GM12878 (cell line): ENCODE measurements at regions not wholly inside any gene's neighbourhood (a gene's known extent, or its start where the extent isn't known, plus 50 kb on each side); places are given as distances from the start of the nearest gene placed in this dataset.

ENCODE experiments used
- ATAC-seq: fragments of 200-7000 bp; cut with Tn5 transposase; 3 replicates; pipeline ENCODE4 v1.9.1; 2020; ENCODE audit warnings: mild to moderate bottlenecking, moderate library complexity
- BruUV-seq: library from RNA; stranded (reverse); fragments of 400-500 nt; replicated peaks from 2 replicates; lab custom pipeline; 2021; lab: Mats Ljungman, UMichigan
- CTCF ChIA-PET: fragments of 300-600 bp; sonication (Branson Sonifier 250); formaldehyde crosslinking; extraction: SDS; loops from one replicate; lab custom pipeline; 2021; ENCODE audit warnings: inconsistent platforms; lab: Yijun Ruan, JAX
- POLR2A ChIA-PET: fragments of 350-600 bp; formaldehyde crosslinking; extraction: SDS; loops from one replicate; lab custom pipeline; 2021; ENCODE audit warnings: inconsistent platforms; lab: Charles Lee
- RAD21 ChIA-PET: fragments of 300-600 bp; sonication (Branson Sonifier 250); formaldehyde crosslinking; loops from one replicate; lab custom pipeline; 2023; ENCODE audit warnings: antibody characterized with exemption; ENCODE audit not compliant: unreplicated experiment; lab: Charles Lee
- SMC1A ChIA-PET: fragments of 300-600 bp; sonication (Branson Sonifier 250); formaldehyde crosslinking; loops from one replicate; lab custom pipeline; 2023; ENCODE audit not compliant: unreplicated experiment, uncharacterized antibody; lab: Charles Lee
- DNase-seq: peaks from one replicate; pipeline ENCODE4 v3.0.0-alpha.2; 2011; ENCODE audit warnings: low read depth, low spot score
- FAIRE-seq: peaks from 3 replicates; lab custom pipeline; 2011; peaks lifted over from hg19 to GRCh38; lab: Jason Lieb, UNC
- H2AFZ ChIP-seq: 2 replicates; pipeline ENCODE4 v1.6.0; 2011; ENCODE audit warnings: low read depth, low read length, control low read depth; ENCODE audit not compliant: control insufficient read depth
- H3K27ac ChIP-seq: 2 replicates; pipeline ENCODE4 v1.5.1; 2011; ENCODE audit warnings: control low read depth; ENCODE audit not compliant: control insufficient read depth, insufficient read depth
- H3K27me3 ChIP-seq, 2 experiments: replicated peaks in 1 of 2; 2 replicates each; pipeline versions ENCODE4 v1.6.0 to v1.6.1; 2011; ENCODE audit warnings: low read length in 1 of 2; ENCODE audit not compliant: control insufficient read depth in 2 of 2, insufficient read depth in 2 of 2
- H3K36me3 ChIP-seq, 2 experiments: 2 replicates each; pipeline ENCODE4 v1.5.1; 2011; ENCODE audit warnings: low read length in 1 of 2; ENCODE audit not compliant: control insufficient read depth in 2 of 2, insufficient read depth in 2 of 2
- H3K4me1 ChIP-seq: 2 replicates; pipeline ENCODE4 v1.6.1; 2011; ENCODE audit warnings: mild to moderate bottlenecking, low read length, moderate library complexity, mixed read lengths; ENCODE audit not compliant: control insufficient read depth, insufficient read depth
- H3K4me2 ChIP-seq: 2 replicates; pipeline ENCODE4 v1.6.0; 2011; ENCODE audit warnings: control low read depth; ENCODE audit not compliant: control insufficient read depth, insufficient read depth
- H3K4me3 ChIP-seq: fragments of 200-600 bp; sonication (generic); 2 replicates; pipeline ENCODE4 v1.5.1; 2016
- H3K79me2 ChIP-seq: 2 replicates; pipeline ENCODE4 v1.6.0; 2011; ENCODE audit warnings: low read length; ENCODE audit not compliant: control insufficient read depth, insufficient read depth
- H3K9ac ChIP-seq: 2 replicates; pipeline ENCODE4 v1.8.0; 2011; ENCODE audit warnings: low read length, control low read depth, mixed read lengths; ENCODE audit not compliant: control insufficient read depth, insufficient read depth
- H3K9me3 ChIP-seq: replicated peaks from 3 replicates; pipeline ENCODE4 v1.5.1; 2011; ENCODE audit warnings: mild to moderate bottlenecking, low read length; ENCODE audit not compliant: control insufficient read depth, insufficient read depth
- H4K20me1 ChIP-seq: 2 replicates; pipeline ENCODE4 v1.6.0; 2011; ENCODE audit not compliant: control insufficient read depth, insufficient read depth
- HDAC2 ChIP-seq: fragments of 200-600 bp; sonication (generic); IDR thresholded peaks from 2 replicates; pipeline ENCODE4 v1.6.1; 2017
- HSF1 ChIP-seq: fragments of 150-350 bp; IDR thresholded peaks from 2 replicates; pipeline ENCODE4 v1.6.1; 2014; ENCODE audit warnings: mild to moderate bottlenecking, low read depth, low read length
- MYB ChIP-seq: fragments of 150-350 bp; IDR thresholded peaks from 2 replicates; pipeline ENCODE4 v1.6.1; 2014; ENCODE audit warnings: mild to moderate bottlenecking, low read depth, low read length, borderline replicate concordance
- ZBED1 ChIP-seq: IDR thresholded peaks from 2 replicates; pipeline ENCODE4 v1.6.1; 2016; ENCODE audit warnings: borderline replicate concordance
- ZBTB33 ChIP-seq: fragments of 450-650 bp; IDR thresholded peaks from 2 replicates; pipeline ENCODE4 v1.6.1; 2017; ENCODE audit warnings: mild to moderate bottlenecking
- ZBTB40 ChIP-seq: fragments of 450-650 bp; IDR thresholded peaks from 2 replicates; pipeline ENCODE4 v1.6.1; 2016; ENCODE audit warnings: mild to moderate bottlenecking, moderate library complexity, borderline replicate concordance
- WGBS: methylation state at CpG from one replicate; pipeline ENCODE4 v1.1.6; 2016; ENCODE audit warnings: low lambda C conversion rate; ENCODE audit not compliant: insufficient replicate concordance, insufficient coverage; ENCODE audit errors: missing lambda C conversion rate; 5-methylcytosine and 5-hydroxymethylcytosine counted together
- in situ Hi-C: fragments of 300-500 bp; cut with MboI; formaldehyde crosslinking; loops from 9 replicates; pipeline ENCODE4 v1.14.3; 2018; ENCODE audit warnings: mixed read lengths
- intact Hi-C: fragments of 100-400 bp; cut with micrococcal nuclease; formaldehyde crosslinking; loops from one replicate; pipeline ENCODE4 v1.14.2; 2022; ENCODE audit not compliant: unreplicated experiment

- 3% methylated on average over 4 of the region's 4 CpGs for WGBS
- H4K20me1 ChIP-seq = no peaks in the 10 kb centered on the region
- no peak for FAIRE-seq
- no peak overlapping the region for H3K4me3 ChIP-seq
- BruUV-seq = no TSS peak
- in situ Hi-C loops = no loop called here
- no peak for DNase-seq
- no peaks in the 10 kb centered on the region for H3K27me3 ChIP-seq
- H3K4me1 ChIP-seq = no peaks in the 10 kb centered on the region
- no peak overlapping the region for H3K4me2 ChIP-seq
- no peak for TF ChIP-seq MYB
- no peak for TF ChIP-seq HSF1
- no peak for TF ChIP-seq ZBED1
- no peak for TF ChIP-seq ZBTB40
- TF ChIP-seq ZBTB33 = no peak
- TF ChIP-seq HDAC2 = no peak
- no peak overlapping the region for H3K9ac ChIP-seq
- no peaks in the 10 kb centered on the region for H3K36me3 ChIP-seq
- no peaks in the 10 kb centered on the region for H3K79me2 ChIP-seq
- intact Hi-C loops = no loop called here
- H3K9me3 ChIP-seq = no peaks in the 10 kb centered on the region
- no peak overlapping the region for H3K27ac ChIP-seq
- RAD21 ChIA-PET = no interaction called here
- ATAC-seq = no peak
- SMC1A ChIA-PET = no interaction called here
- POLR2A ChIA-PET = no interaction called here
- no peak overlapping the region for H2AFZ ChIP-seq
- CTCF ChIA-PET = no interaction called here
Observed at GRCh38 chr5:4383102-4383501, 757.0 kb upstream of the ADAMTS16 start.
